ENCODE measurements at regions not wholly inside any gene's neighbourhood (a gene's known extent, or its start where the extent isn't known, plus 50 kb on each side); places are given as distances from the start of the nearest gene placed in this dataset.
"Not testable (repeated sequence)": the region's sequence is repeated elsewhere in the genome, so short reads cannot be mapped to it uniquely, and the experiment has no call there.

- WGBS, 2 donors: 90 to 93% methylated on average over 1 of the region's 1 CpG
- no peaks in the 10 kb centered on the region for H3K4me1 ChIP-seq (ENCODE audit: control insufficient read depth in 1 of 2, insufficient read depth in 2 of 2, low read length in 2 of 2)
- H3K27me3 ChIP-seq (ENCODE audit: control insufficient read depth in 1 of 2, insufficient read depth in 2 of 2, low read length in 1 of 2): peaks cover 0 to 2% of the 10 kb centered on the region in 2 donors
- intact Hi-C loops (cut with DNase I): no loop called here
- ATAC-seq (ENCODE audit: low FRiP score) (no peak), DNase-seq (no peak)
- no peaks in the 10 kb centered on the region for H3K9me3 ChIP-seq (ENCODE audit: control insufficient read depth, low read length)
- H3K4me3 ChIP-seq (ENCODE audit: low read length in 2 of 2): no peak overlapping the region
- no peaks in the 10 kb centered on the region for H3K36me3 ChIP-seq (ENCODE audit: control insufficient read depth in 1 of 2, insufficient read depth in 2 of 2, low read length in 1 of 2)
- H3K27ac ChIP-seq (ENCODE audit: low read depth in 1 of 2, low read length in 2 of 2): no peak overlapping the region
These were observed 885.2 kb upstream of the SORCS1 start for GRCh38 chr10:108049668-108050067.

GRCh38 chr10:108048898-108049297 lies 884.4 kb upstream of the SORCS1 start:
- WGBS, 2 donors: 89% methylated on average over 2 of the region's 2 CpGs

GRCh38 chr10:108039821-108040584 lies 875.5 kb upstream of the SORCS1 start:
- peaks cover 2% of the 10 kb centered on the region for H3K9me3 ChIP-seq (ENCODE audit: control insufficient read depth, low read length)
- no peak overlapping the region for H3K27ac ChIP-seq (ENCODE audit: low read depth in 1 of 2, low read length in 2 of 2)
- H3K36me3 ChIP-seq (ENCODE audit: control insufficient read depth in 1 of 2, insufficient read depth in 2 of 2, low read length in 1 of 2): no peaks in the 10 kb centered on the region
- 82 to 86% methylated on average over 8 of the region's 8 CpGs for WGBS, 2 donors
- H3K27me3 ChIP-seq (ENCODE audit: control insufficient read depth in 1 of 2, insufficient read depth in 2 of 2, low read length in 1 of 2): no peaks in the 10 kb centered on the region
- intact Hi-C loops (cut with DNase I): no loop called here
- DNase-seq (no peak), ATAC-seq (ENCODE audit: low FRiP score) (no peak)
- no peaks in the 10 kb centered on the region for H3K4me1 ChIP-seq (ENCODE audit: control insufficient read depth in 1 of 2, insufficient read depth in 2 of 2, low read length in 2 of 2)
- no peak overlapping the region for H3K4me3 ChIP-seq (ENCODE audit: low read length in 2 of 2)

More at GRCh38 chr10:108048898-108049297, 884.4 kb upstream of the SORCS1 start:
- Histone ChIP-seq H3K36me3 (ENCODE audit: control insufficient read depth in 1 of 2, insufficient read depth in 2 of 2, low read length in 1 of 2) (no peaks in the 10 kb centered on the region), H3K4me1 (ENCODE audit: control insufficient read depth in 1 of 2, insufficient read depth in 2 of 2, low read length in 2 of 2) (no peaks in the 10 kb centered on the region), H3K27ac (ENCODE audit: low read depth in 1 of 2, low read length in 2 of 2) (no peak overlapping the region), H3K9me3 (ENCODE audit: control insufficient read depth, low read length) (no peaks in the 10 kb centered on the region), H3K4me3 (ENCODE audit: low read length in 2 of 2) (no peak overlapping the region), H3K27me3 (ENCODE audit: control insufficient read depth in 1 of 2, insufficient read depth in 2 of 2, low read length in 1 of 2) (peaks cover 0 to 2% of the 10 kb centered on the region in 2 donors)
- no peak for DNase-seq
- ATAC-seq (ENCODE audit: low FRiP score): no peak
- intact Hi-C loops (cut with DNase I): no loop called here

GRCh38 chr10:108037061-108037460 lies 872.6 kb upstream of the SORCS1 start:
- H3K27ac ChIP-seq (ENCODE audit: low read depth in 1 of 2, low read length in 2 of 2): no peak overlapping the region
- intact Hi-C loops (cut with DNase I): no loop called here
- no peaks in the 10 kb centered on the region for H3K4me1 ChIP-seq (ENCODE audit: control insufficient read depth in 1 of 2, insufficient read depth in 2 of 2, low read length in 2 of 2)
- peaks cover 2% of the 10 kb centered on the region for H3K9me3 ChIP-seq (ENCODE audit: control insufficient read depth, low read length)
- H3K27me3 ChIP-seq (ENCODE audit: control insufficient read depth in 1 of 2, insufficient read depth in 2 of 2, low read length in 1 of 2): no peaks in the 10 kb centered on the region
- H3K4me3 ChIP-seq (ENCODE audit: low read length in 2 of 2): no peak overlapping the region
- no peaks in the 10 kb centered on the region for H3K36me3 ChIP-seq (ENCODE audit: control insufficient read depth in 1 of 2, insufficient read depth in 2 of 2, low read length in 1 of 2)
- DNase-seq: no peak
- ATAC-seq (ENCODE audit: low FRiP score): no peak

- H3K36me3 ChIP-seq (ENCODE audit: control insufficient read depth in 1 of 2, insufficient read depth in 2 of 2, low read length in 1 of 2): no peaks in the 10 kb centered on the region
- no peak for DNase-seq
- no peaks in the 10 kb centered on the region for H3K27me3 ChIP-seq (ENCODE audit: control insufficient read depth in 1 of 2, insufficient read depth in 2 of 2, low read length in 1 of 2)
- no peaks in the 10 kb centered on the region for H3K4me1 ChIP-seq (ENCODE audit: control insufficient read depth in 1 of 2, insufficient read depth in 2 of 2, low read length in 2 of 2)
- no peak for ATAC-seq (ENCODE audit: low FRiP score)
- 10 to 13% methylated on average over 1 of the region's 1 CpG for WGBS, 2 donors
- intact Hi-C loops (cut with DNase I): no loop called here
- H3K9me3 ChIP-seq (ENCODE audit: control insufficient read depth, low read length): peaks cover 2% of the 10 kb centered on the region
- no peak overlapping the region for H3K4me3 ChIP-seq (ENCODE audit: low read length in 2 of 2)
- H3K27ac ChIP-seq (ENCODE audit: low read depth in 1 of 2, low read length in 2 of 2): no peak overlapping the region
These were observed 871.8 kb upstream of the SORCS1 start for GRCh38 chr10:108036265-108036664.

- intact Hi-C loops (cut with DNase I): no loop called here
These were observed 870.3 kb upstream of the SORCS1 start for GRCh38 chr10:108034829-108035228.

GRCh38 chr10:108033518-108033917 lies 869.0 kb upstream of the SORCS1 start:
- WGBS, 2 donors: 25 to 41% methylated on average over 3 of the region's 3 CpGs
- DNase-seq; intact Hi-C loops (cut with DNase I); H3K36me3 ChIP-seq (ENCODE audit: control insufficient read depth in 1 of 2, insufficient read depth in 2 of 2, low read length in 1 of 2); H3K4me3 ChIP-seq (ENCODE audit: low read length in 2 of 2); H3K4me1 ChIP-seq (ENCODE audit: control insufficient read depth in 1 of 2, insufficient read depth in 2 of 2, low read length in 2 of 2); H3K27me3 ChIP-seq (ENCODE audit: control insufficient read depth in 1 of 2, insufficient read depth in 2 of 2, low read length in 1 of 2); H3K27ac ChIP-seq (ENCODE audit: low read depth in 1 of 2, low read length in 2 of 2); ATAC-seq (ENCODE audit: low FRiP score); H3K9me3 ChIP-seq (ENCODE audit: control insufficient read depth, low read length): not testable (repeated sequence)

More at GRCh38 chr10:108034829-108035228, 870.3 kb upstream of the SORCS1 start:
- Histone ChIP-seq H3K36me3 (ENCODE audit: control insufficient read depth in 1 of 2, insufficient read depth in 2 of 2, low read length in 1 of 2) (no peaks in the 10 kb centered on the region), H3K9me3 (ENCODE audit: control insufficient read depth, low read length) (peaks cover 2% of the 10 kb centered on the region), H3K4me1 (ENCODE audit: control insufficient read depth in 1 of 2, insufficient read depth in 2 of 2, low read length in 2 of 2) (no peaks in the 10 kb centered on the region), H3K27me3 (ENCODE audit: control insufficient read depth in 1 of 2, insufficient read depth in 2 of 2, low read length in 1 of 2) (no peaks in the 10 kb centered on the region), H3K4me3 (ENCODE audit: low read length in 2 of 2) (no peak overlapping the region), H3K27ac (ENCODE audit: low read depth in 1 of 2, low read length in 2 of 2) (no peak overlapping the region)
- DNase-seq (no peak), ATAC-seq (ENCODE audit: low FRiP score) (no peak)
- 23 to 28% methylated on average over 1 of the region's 1 CpG for WGBS, 2 donors

GRCh38 chr10:108031505-108031904 lies 867.0 kb upstream of the SORCS1 start:
- WGBS, 2 donors: 83 to 95% methylated on average over 1 of the region's 1 CpG
- DNase-seq: no peak

GRCh38 chr10:108014902-108015177 lies 850.3 kb upstream of the SORCS1 start:
- Histone ChIP-seq H3K27me3 (ENCODE audit: control insufficient read depth in 1 of 2, insufficient read depth in 2 of 2, low read length in 1 of 2) (no peaks in the 10 kb centered on the region), H3K4me3 (ENCODE audit: low read length in 2 of 2) (no peak overlapping the region), H3K36me3 (ENCODE audit: control insufficient read depth in 1 of 2, insufficient read depth in 2 of 2, low read length in 1 of 2) (no peaks in the 10 kb centered on the region), H3K27ac (ENCODE audit: low read depth in 1 of 2, low read length in 2 of 2) (no peak overlapping the region), H3K4me1 (ENCODE audit: control insufficient read depth in 1 of 2, insufficient read depth in 2 of 2, low read length in 2 of 2) (no peaks in the 10 kb centered on the region), H3K9me3 (ENCODE audit: control insufficient read depth, low read length) (peaks cover 4% of the 10 kb centered on the region)
- WGBS, 2 donors: 93 to 96% methylated on average over 1 of the region's 1 CpG
- ATAC-seq (ENCODE audit: low FRiP score): no peak
- intact Hi-C loops (cut with DNase I): no loop called here
- no peak for DNase-seq

More at GRCh38 chr10:108031505-108031904, 867.0 kb upstream of the SORCS1 start:
- Histone ChIP-seq H3K36me3 (ENCODE audit: control insufficient read depth in 1 of 2, insufficient read depth in 2 of 2, low read length in 1 of 2) (no peaks in the 10 kb centered on the region), H3K9me3 (ENCODE audit: control insufficient read depth, low read length) (peaks cover 2% of the 10 kb centered on the region), H3K4me3 (ENCODE audit: low read length in 2 of 2) (no peak overlapping the region), H3K27ac (ENCODE audit: low read depth in 1 of 2, low read length in 2 of 2) (no peak overlapping the region), H3K27me3 (ENCODE audit: control insufficient read depth in 1 of 2, insufficient read depth in 2 of 2, low read length in 1 of 2) (no peaks in the 10 kb centered on the region), H3K4me1 (ENCODE audit: control insufficient read depth in 1 of 2, insufficient read depth in 2 of 2, low read length in 2 of 2) (no peaks in the 10 kb centered on the region)
- no peak for ATAC-seq (ENCODE audit: low FRiP score)
- intact Hi-C loops (cut with DNase I): no loop called here
